Neural cell (in vitro differentiated cells): ENCODE measurements at regions not wholly inside any gene's neighbourhood (a gene's known extent, or its start where the extent isn't known, plus 50 kb on each side); places are given as distances from the start of the nearest gene placed in this dataset.

ENCODE experiments used
- H2AFZ ChIP-seq: fragments of 200-600, 300-800 bp; sonication (generic), shearing (Covaris generic); 2 replicates; pipeline ENCODE4 v1.6.0; 2014; ENCODE audit warnings: low read depth, mild to moderate bottlenecking, antibody characterized with exemption, low read length, moderate library complexity
- H3F3A ChIP-seq: fragments of 200-600 bp; shearing (Covaris generic); 2 replicates; pipeline ENCODE4 v1.6.1; 2016; ENCODE audit warnings: mild to moderate bottlenecking, moderate library complexity, mixed read lengths, antibody characterized with exemption, low read length; ENCODE audit not compliant: insufficient read depth, poor library complexity, severe bottlenecking
- H3K27ac ChIP-seq: fragments of 200-600, 300-800 bp; sonication (generic), shearing (Covaris generic); 2 replicates; pipeline ENCODE4 v1.5.1; 2014; ENCODE audit warnings: mild to moderate bottlenecking, low read length, moderate library complexity
- H3K27me3 ChIP-seq: fragments of 300-800, 200-600 bp; sonication (generic), shearing (Covaris generic); 2 replicates; pipeline ENCODE4 v1.6.0; 2014; ENCODE audit warnings: mild to moderate bottlenecking, low read depth, low read length, moderate library complexity; ENCODE audit not compliant: insufficient read depth
- H3K36me3 ChIP-seq: fragments of 300-800, 200-600 bp; sonication (generic), shearing (Covaris generic); 2 replicates; pipeline ENCODE4 v1.5.1; 2014; ENCODE audit warnings: mild to moderate bottlenecking, antibody characterized with exemption, low read length, moderate library complexity; ENCODE audit not compliant: insufficient read depth
- H3K4me2 ChIP-seq: fragments of 300-800, 200-600 bp; sonication (generic), shearing (Covaris generic); 2 replicates; pipeline ENCODE4 v1.6.0; 2014; ENCODE audit warnings: mild to moderate bottlenecking, low read length
- H3K4me3 ChIP-seq: fragments of 300-800, 200-600 bp; sonication (generic), shearing (Covaris generic); 2 replicates; pipeline ENCODE4 v1.5.1; 2014; ENCODE audit warnings: mild to moderate bottlenecking, low read length, moderate library complexity
- H3K79me2 ChIP-seq: fragments of 200-600 bp; shearing (Covaris generic); replicated peaks from 2 replicates; pipeline ENCODE4 v1.6.0; 2014; ENCODE audit warnings: mild to moderate bottlenecking, low read length, moderate library complexity; ENCODE audit not compliant: insufficient read depth
- H3K9ac ChIP-seq: fragments of 300-800, 200-600 bp; sonication (generic), shearing (Covaris generic); 2 replicates; pipeline ENCODE4 v1.6.1; 2016; ENCODE audit warnings: mild to moderate bottlenecking, low read length, mixed read lengths
- H3K9me2 ChIP-seq: fragments of 200-600 bp; shearing (Covaris generic); 2 replicates; pipeline ENCODE4 v1.6.1; 2016; ENCODE audit warnings: mild to moderate bottlenecking, low read length, mixed read lengths; ENCODE audit not compliant: insufficient read depth
- H3K9me3 ChIP-seq: fragments of 200-600, 300-800 bp; sonication (generic), shearing (Covaris generic); 2 replicates; pipeline ENCODE4 v1.6.1; 2016; ENCODE audit warnings: mild to moderate bottlenecking, mixed run types, low read length, moderate library complexity, mixed read lengths
- H4K20me1 ChIP-seq: fragments of 200-600 bp; shearing (Covaris generic); 2 replicates; pipeline ENCODE4 v1.6.1; 2016; ENCODE audit warnings: mild to moderate bottlenecking, mixed run types; ENCODE audit not compliant: insufficient read depth
- EP300 ChIP-seq: fragments of 450-650 bp; conservative IDR thresholded peaks from 2 replicates; pipeline ENCODE4 v1.6.1; 2014; ENCODE audit warnings: antibody characterized with exemption, mild to moderate bottlenecking, moderate library complexity; ENCODE audit not compliant: poor library complexity, severe bottlenecking
- EZH2 ChIP-seq: fragments of 200-600, 300-800 bp; shearing (Covaris generic), sonication (generic); IDR thresholded peaks from 2 replicates; pipeline ENCODE4 v1.6.1; 2014; ENCODE audit warnings: antibody characterized with exemption, low read length, borderline replicate concordance, mild to moderate bottlenecking; ENCODE audit not compliant: insufficient read depth, poor library complexity, severe bottlenecking
- MXI1 ChIP-seq: fragments of 450-650 bp; conservative IDR thresholded peaks from 2 replicates; pipeline ENCODE4 v1.6.1; 2014; ENCODE audit warnings: antibody characterized with exemption, mild to moderate bottlenecking; ENCODE audit not compliant: poor library complexity, severe bottlenecking
- POLR2AphosphoS5 ChIP-seq: IDR thresholded peaks from 2 replicates; pipeline ENCODE4 v1.6.1; 2012
- RAD21 ChIP-seq: fragments of 450-650 bp; conservative IDR thresholded peaks from 2 replicates; pipeline ENCODE4 v1.6.1; 2014; ENCODE audit warnings: antibody characterized with exemption, mild to moderate bottlenecking, moderate library complexity
- SMC3 ChIP-seq: fragments of 450-650 bp; conservative IDR thresholded peaks from 2 replicates; pipeline ENCODE4 v1.6.1; 2014; ENCODE audit warnings: antibody characterized with exemption, mild to moderate bottlenecking, moderate library complexity; ENCODE audit not compliant: poor library complexity
- TAF1 ChIP-seq: IDR thresholded peaks from 2 replicates; pipeline ENCODE4 v1.6.1; 2012; ENCODE audit warnings: low read depth
- TF ChIP-seq, protein P1 (sequence below): fragments of 450-650 bp; IDR thresholded peaks from 2 replicates; pipeline ENCODE4 v1.5.1; 2014; ENCODE audit warnings: antibody characterized with exemption, mild to moderate bottlenecking, moderate library complexity; ENCODE audit not compliant: poor library complexity, severe bottlenecking
- TF ChIP-seq, protein P2 (sequence below): IDR thresholded peaks from 2 replicates; pipeline ENCODE4 v1.6.1; 2012; ENCODE audit warnings: borderline replicate concordance

DNA sequence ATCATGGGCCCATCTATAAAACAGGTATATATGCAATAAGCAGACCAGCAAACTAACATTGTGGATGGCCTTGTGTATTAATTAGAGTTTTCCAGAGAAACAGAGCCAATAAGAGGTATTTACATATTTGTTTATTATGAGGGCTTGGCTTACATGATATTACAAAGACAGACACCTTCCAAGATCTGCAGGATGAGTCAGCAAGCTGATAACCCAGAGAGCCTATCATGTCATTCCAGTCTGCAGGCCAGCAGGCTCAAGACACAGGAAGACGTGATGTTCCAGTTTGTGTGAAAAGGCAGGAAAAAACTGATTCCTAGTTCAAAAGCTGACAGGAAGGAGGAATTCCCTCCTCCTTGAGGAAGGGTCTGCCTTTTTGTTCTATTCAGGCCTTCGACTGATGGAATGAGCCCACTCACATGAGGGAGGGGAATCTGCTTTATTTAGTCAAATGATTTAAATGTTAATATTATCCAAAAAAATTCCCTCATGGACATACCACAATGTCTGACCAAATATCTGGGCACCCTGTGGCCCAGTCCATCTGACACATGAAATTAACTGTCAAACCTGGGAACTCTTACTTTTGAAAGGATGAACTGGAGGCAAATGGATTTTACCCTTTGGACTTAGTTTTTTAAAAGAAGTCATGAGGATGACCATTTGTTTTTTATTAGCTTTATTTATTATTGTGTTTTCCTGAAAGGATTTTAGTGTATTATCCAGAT, 161.2 kb upstream of the CHD1 start:
- Histone ChIP-seq H2AFZ (no peak overlapping the region), H3K36me3 (no peaks in the 10 kb centered on the region), H3K9me2 (no peaks in the 10 kb centered on the region), H3K27ac (no peak overlapping the region), H3F3A (no peaks in the 10 kb centered on the region), H3K79me2 (no peaks in the 10 kb centered on the region), H3K9ac (no peak overlapping the region), H3K9me3 (no peaks in the 10 kb centered on the region), H3K4me2 (no peak overlapping the region), H3K27me3 (no peaks in the 10 kb centered on the region), H4K20me1 (no peaks in the 10 kb centered on the region), H3K4me3 (no peak overlapping the region)
- TF ChIP-seq EP300 (no peak), POLR2AphosphoS5 (no peak)

DNA sequence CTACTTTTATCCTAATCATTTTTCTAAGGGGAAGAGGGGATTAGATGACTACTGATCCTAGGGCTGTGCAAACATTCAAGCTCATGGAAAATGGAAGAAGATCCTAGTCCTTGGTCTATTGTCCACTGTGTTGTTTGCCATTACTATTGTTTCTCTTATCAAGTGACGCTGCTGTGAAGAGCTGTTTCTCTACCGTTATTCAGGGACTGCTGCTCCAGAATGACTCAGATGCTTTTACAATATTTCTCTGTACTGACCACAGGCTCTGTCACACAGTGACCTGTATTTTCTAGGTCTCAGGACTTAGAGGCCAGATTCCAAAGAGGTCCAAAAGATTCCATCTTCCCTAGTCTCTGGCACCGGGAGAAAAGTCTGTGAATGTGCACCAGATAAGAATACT, 159.5 kb upstream of the CHD1 start:
- Histone ChIP-seq H3F3A (no peaks in the 10 kb centered on the region), H4K20me1 (no peaks in the 10 kb centered on the region), H3K9ac (no peak overlapping the region), H3K9me3 (no peaks in the 10 kb centered on the region), H3K9me2 (no peaks in the 10 kb centered on the region), H3K79me2 (no peaks in the 10 kb centered on the region), H3K4me2 (no peak overlapping the region), H3K36me3 (no peaks in the 10 kb centered on the region), H2AFZ (no peak overlapping the region), H3K4me3 (no peak overlapping the region), H3K27ac (no peak overlapping the region), H3K27me3 (no peaks in the 10 kb centered on the region)
- TF ChIP-seq, protein P1, sequence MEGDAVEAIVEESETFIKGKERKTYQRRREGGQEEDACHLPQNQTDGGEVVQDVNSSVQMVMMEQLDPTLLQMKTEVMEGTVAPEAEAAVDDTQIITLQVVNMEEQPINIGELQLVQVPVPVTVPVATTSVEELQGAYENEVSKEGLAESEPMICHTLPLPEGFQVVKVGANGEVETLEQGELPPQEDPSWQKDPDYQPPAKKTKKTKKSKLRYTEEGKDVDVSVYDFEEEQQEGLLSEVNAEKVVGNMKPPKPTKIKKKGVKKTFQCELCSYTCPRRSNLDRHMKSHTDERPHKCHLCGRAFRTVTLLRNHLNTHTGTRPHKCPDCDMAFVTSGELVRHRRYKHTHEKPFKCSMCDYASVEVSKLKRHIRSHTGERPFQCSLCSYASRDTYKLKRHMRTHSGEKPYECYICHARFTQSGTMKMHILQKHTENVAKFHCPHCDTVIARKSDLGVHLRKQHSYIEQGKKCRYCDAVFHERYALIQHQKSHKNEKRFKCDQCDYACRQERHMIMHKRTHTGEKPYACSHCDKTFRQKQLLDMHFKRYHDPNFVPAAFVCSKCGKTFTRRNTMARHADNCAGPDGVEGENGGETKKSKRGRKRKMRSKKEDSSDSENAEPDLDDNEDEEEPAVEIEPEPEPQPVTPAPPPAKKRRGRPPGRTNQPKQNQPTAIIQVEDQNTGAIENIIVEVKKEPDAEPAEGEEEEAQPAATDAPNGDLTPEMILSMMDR: no peak
- TF ChIP-seq EP300 (no peak), EZH2 (no peak), MXI1 (no peak), TAF1 (no peak), POLR2AphosphoS5 (no peak), SMC3 (no peak)
- TF ChIP-seq, protein P2, sequence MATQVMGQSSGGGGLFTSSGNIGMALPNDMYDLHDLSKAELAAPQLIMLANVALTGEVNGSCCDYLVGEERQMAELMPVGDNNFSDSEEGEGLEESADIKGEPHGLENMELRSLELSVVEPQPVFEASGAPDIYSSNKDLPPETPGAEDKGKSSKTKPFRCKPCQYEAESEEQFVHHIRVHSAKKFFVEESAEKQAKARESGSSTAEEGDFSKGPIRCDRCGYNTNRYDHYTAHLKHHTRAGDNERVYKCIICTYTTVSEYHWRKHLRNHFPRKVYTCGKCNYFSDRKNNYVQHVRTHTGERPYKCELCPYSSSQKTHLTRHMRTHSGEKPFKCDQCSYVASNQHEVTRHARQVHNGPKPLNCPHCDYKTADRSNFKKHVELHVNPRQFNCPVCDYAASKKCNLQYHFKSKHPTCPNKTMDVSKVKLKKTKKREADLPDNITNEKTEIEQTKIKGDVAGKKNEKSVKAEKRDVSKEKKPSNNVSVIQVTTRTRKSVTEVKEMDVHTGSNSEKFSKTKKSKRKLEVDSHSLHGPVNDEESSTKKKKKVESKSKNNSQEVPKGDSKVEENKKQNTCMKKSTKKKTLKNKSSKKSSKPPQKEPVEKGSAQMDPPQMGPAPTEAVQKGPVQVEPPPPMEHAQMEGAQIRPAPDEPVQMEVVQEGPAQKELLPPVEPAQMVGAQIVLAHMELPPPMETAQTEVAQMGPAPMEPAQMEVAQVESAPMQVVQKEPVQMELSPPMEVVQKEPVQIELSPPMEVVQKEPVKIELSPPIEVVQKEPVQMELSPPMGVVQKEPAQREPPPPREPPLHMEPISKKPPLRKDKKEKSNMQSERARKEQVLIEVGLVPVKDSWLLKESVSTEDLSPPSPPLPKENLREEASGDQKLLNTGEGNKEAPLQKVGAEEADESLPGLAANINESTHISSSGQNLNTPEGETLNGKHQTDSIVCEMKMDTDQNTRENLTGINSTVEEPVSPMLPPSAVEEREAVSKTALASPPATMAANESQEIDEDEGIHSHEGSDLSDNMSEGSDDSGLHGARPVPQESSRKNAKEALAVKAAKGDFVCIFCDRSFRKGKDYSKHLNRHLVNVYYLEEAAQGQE: no peak

DNA sequence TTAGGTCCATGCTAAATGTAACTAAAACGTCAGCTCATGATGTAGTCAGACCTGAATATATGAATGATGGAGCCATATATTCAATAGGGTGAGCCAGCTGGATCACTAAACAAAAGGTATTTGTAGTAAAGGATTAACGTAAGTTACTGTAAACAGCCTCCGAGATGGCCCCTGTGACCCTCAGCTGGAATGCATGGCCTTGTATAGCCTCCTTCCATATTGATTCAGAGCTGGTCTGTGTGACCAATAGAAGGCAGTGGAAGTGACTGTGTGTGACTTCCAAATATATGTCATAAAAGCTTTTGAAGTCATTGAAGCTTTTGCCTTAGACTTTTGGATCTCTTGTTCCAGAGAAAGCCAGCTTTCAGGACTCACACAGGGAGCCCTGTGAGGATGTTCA, 154.4 kb upstream of the CHD1 start:
- Histone ChIP-seq H3K27me3 (no peaks in the 10 kb centered on the region), H3K36me3 (no peaks in the 10 kb centered on the region), H3K79me2 (no peaks in the 10 kb centered on the region), H3F3A (no peaks in the 10 kb centered on the region), H3K9me3 (no peaks in the 10 kb centered on the region), H3K4me3 (no peak overlapping the region), H3K9ac (no peak overlapping the region), H3K9me2 (no peaks in the 10 kb centered on the region), H3K27ac (no peak overlapping the region), H3K4me2 (no peak overlapping the region), H2AFZ (no peak overlapping the region), H4K20me1 (no peaks in the 10 kb centered on the region)
- TF ChIP-seq MXI1 (no peak), POLR2AphosphoS5 (no peak), SMC3 (no peak), EP300 (no peak), EZH2 (no peak), RAD21 (no peak), TAF1 (no peak)
- TF ChIP-seq, protein P2: no peak
- TF ChIP-seq, protein P1: no peak
